ENCODE measurements at regions not wholly inside any gene's neighbourhood (a gene's known extent, or its start where the extent isn't known, plus 50 kb on each side); places are given as distances from the start of the nearest gene placed in this dataset.

- no peaks in the 10 kb centered on the region for H3K4me1 ChIP-seq (ENCODE audit: control insufficient read depth, low read length)
- peaks cover under 1% of the 10 kb centered on the region; the same call in 1 of the 2 replicates for H3K9me3 ChIP-seq (ENCODE audit: control insufficient read depth, insufficient read depth, low read length)
- no peaks in the 10 kb centered on the region for H3F3A ChIP-seq (ENCODE audit: control insufficient read depth, insufficient read depth)
- no peak overlapping the region for H3K4me2 ChIP-seq (ENCODE audit: low read length)
- no peak overlapping the region for H3K4me3 ChIP-seq (ENCODE audit: low read length)
- no peaks in the 10 kb centered on the region for H3K79me2 ChIP-seq (ENCODE audit: control insufficient read depth, low read length)
- H3K27me3 ChIP-seq (ENCODE audit: control insufficient read depth, low read length): no peaks in the 10 kb centered on the region
- no peak for TF ChIP-seq CTCF (IDR thresholded peaks at IDR 0.05; ENCODE audit: low read depth, low read length, poor library complexity, severe bottlenecking)
- TF ChIP-seq EZH2phosphoT487 (IDR thresholded peaks at IDR 0.05; ENCODE audit: borderline replicate concordance, low read length): no peak
- no peaks in the 10 kb centered on the region for H4K20me1 ChIP-seq (ENCODE audit: control insufficient read depth, insufficient read depth, low read depth, low read length)
- no peaks in the 10 kb centered on the region for H3K9me2 ChIP-seq (replicated peaks; ENCODE audit: control insufficient read depth, low read length)
- no peaks in the 10 kb centered on the region for H3K36me3 ChIP-seq (ENCODE audit: control insufficient read depth, low read length)
- H3K27ac ChIP-seq (ENCODE audit: low read depth, low read length): no peak overlapping the region
Observed at GRCh38 chr13:68995972-68996667, 1111.5 kb upstream of the ATXN8OS start.

GRCh38 chr13:68993154-68993553 lies 1114.5 kb upstream of the ATXN8OS start:
- no peaks in the 10 kb centered on the region for H3K36me3 ChIP-seq (ENCODE audit: control insufficient read depth, low read length)
- H3K4me2 ChIP-seq (ENCODE audit: low read length): no peak overlapping the region
- H4K20me1 ChIP-seq (ENCODE audit: control insufficient read depth, insufficient read depth, low read depth, low read length): no peaks in the 10 kb centered on the region
- no peaks in the 10 kb centered on the region for H3K79me2 ChIP-seq (ENCODE audit: control insufficient read depth, low read length)
- no peaks in the 10 kb centered on the region for H3K9me2 ChIP-seq (replicated peaks; ENCODE audit: control insufficient read depth, low read length)
- TF ChIP-seq CTCF (IDR thresholded peaks at IDR 0.05; ENCODE audit: low read depth, low read length, poor library complexity, severe bottlenecking): no peak
- TF ChIP-seq EZH2phosphoT487 (IDR thresholded peaks at IDR 0.05; ENCODE audit: borderline replicate concordance, low read length): no peak
- H3K4me3 ChIP-seq (ENCODE audit: low read length): no peak overlapping the region
- no peaks in the 10 kb centered on the region for H3F3A ChIP-seq (ENCODE audit: control insufficient read depth, insufficient read depth)
- no peak overlapping the region for H3K27ac ChIP-seq (ENCODE audit: low read depth, low read length)
- H3K4me1 ChIP-seq (ENCODE audit: control insufficient read depth, low read length): no peaks in the 10 kb centered on the region
- no peaks in the 10 kb centered on the region for H3K27me3 ChIP-seq (ENCODE audit: control insufficient read depth, low read length)
- no peaks in the 10 kb centered on the region for H3K9me3 ChIP-seq (ENCODE audit: control insufficient read depth, insufficient read depth, low read length)

- H3K27me3 ChIP-seq (ENCODE audit: control insufficient read depth, low read length): no peaks in the 10 kb centered on the region
- H3F3A ChIP-seq (ENCODE audit: control insufficient read depth, insufficient read depth): no peaks in the 10 kb centered on the region
- no peak overlapping the region for H3K4me3 ChIP-seq (ENCODE audit: low read length)
- no peak for TF ChIP-seq CTCF (IDR thresholded peaks at IDR 0.05; ENCODE audit: low read depth, low read length, poor library complexity, severe bottlenecking)
- TF ChIP-seq EZH2phosphoT487 (IDR thresholded peaks at IDR 0.05; ENCODE audit: borderline replicate concordance, low read length): no peak
- no peaks in the 10 kb centered on the region for H3K4me1 ChIP-seq (ENCODE audit: control insufficient read depth, low read length)
- no peaks in the 10 kb centered on the region for H3K36me3 ChIP-seq (ENCODE audit: control insufficient read depth, low read length)
- no peak overlapping the region for H3K27ac ChIP-seq (ENCODE audit: low read depth, low read length)
- peaks cover under 1% of the 10 kb centered on the region; the same call in 1 of the 2 replicates for H3K9me3 ChIP-seq (ENCODE audit: control insufficient read depth, insufficient read depth, low read length)
- H3K79me2 ChIP-seq (ENCODE audit: control insufficient read depth, low read length): no peaks in the 10 kb centered on the region
- no peaks in the 10 kb centered on the region for H4K20me1 ChIP-seq (ENCODE audit: control insufficient read depth, insufficient read depth, low read depth, low read length)
- no peaks in the 10 kb centered on the region for H3K9me2 ChIP-seq (replicated peaks; ENCODE audit: control insufficient read depth, low read length)
- no peak overlapping the region for H3K4me2 ChIP-seq (ENCODE audit: low read length)
Observed at GRCh38 chr13:68988176-68988575, 1119.5 kb upstream of the ATXN8OS start.

Data from DOHH2 (cell line).